Left ventricle myocardium inferior (tissue), 1 donor: ENCODE measurements at regions not wholly inside any gene's neighbourhood (a gene's known extent, or its start where the extent isn't known, plus 50 kb on each side); places are given as distances from the start of the nearest gene placed in this dataset.

Experiments used
- DNase-seq: peaks from one replicate; pipeline ENCODE4 v3.0.0-alpha.2; 2020
- H3K27ac ChIP-seq: fragments of 200-600 bp; replicated peaks from 2 replicates; pipeline ENCODE4 v1.8.0; 2021
- H3K27me3 ChIP-seq: fragments of 200-600 bp; 2 replicates; pipeline ENCODE4 v1.8.0; 2021; ENCODE audit warnings: low read depth
- H3K36me3 ChIP-seq: fragments of 200-600 bp; 2 replicates; pipeline ENCODE4 v1.8.0; 2021
- H3K4me1 ChIP-seq: fragments of 200-600 bp; 2 replicates; pipeline ENCODE4 v1.8.0; 2021
- H3K4me3 ChIP-seq: fragments of 200-600 bp; 2 replicates; pipeline ENCODE4 v1.8.0; 2021; ENCODE audit warnings: mild to moderate bottlenecking, moderate library complexity
- H3K9me3 ChIP-seq: fragments of 200-600 bp; replicated peaks from 2 replicates; pipeline ENCODE4 v1.8.0; 2021
- CTCF ChIP-seq: fragments of 200-600 bp; IDR thresholded peaks from 2 replicates; pipeline ENCODE4 v1.8.0; 2021; ENCODE audit warnings: antibody characterized with exemption, mild to moderate bottlenecking, borderline replicate concordance
- intact Hi-C: fragments of 100-400 bp; cut with micrococcal nuclease; formaldehyde crosslinking; loops from one replicate; pipeline ENCODE4 v1.11.0; 2022
- donor health status: DM: no; HTN: yes; CAD: no; lungs with severe emphysema.

- DNase-seq = no peak
- Histone ChIP-seq H3K27ac (no peak overlapping the region), H3K36me3 (no peaks in the 10 kb centered on the region), H3K27me3 (peaks cover 18% of the 10 kb centered on the region), H3K4me1 (no peaks in the 10 kb centered on the region), H3K9me3 (no peaks in the 10 kb centered on the region), H3K4me3 (no peak overlapping the region)
- intact Hi-C loops = no loop called here
- peak; percentile 68 for TF ChIP-seq CTCF
Observed at GRCh38 chr18:67199993-67200617, 316.4 kb downstream of the DSEL start.

- Histone ChIP-seq H3K36me3 (no peaks in the 10 kb centered on the region), H3K4me3 (no peak overlapping the region), H3K27ac (no peak overlapping the region), H3K4me1 (no peaks in the 10 kb centered on the region), H3K9me3 (no peaks in the 10 kb centered on the region), H3K27me3 (peaks cover 6% of the 10 kb centered on the region)
- intact Hi-C loops = no loop called here
- no peak for TF ChIP-seq CTCF
- DNase-seq = no peak
Observed at GRCh38 chr18:67194886-67195285, 321.6 kb downstream of the DSEL start.

DNA sequence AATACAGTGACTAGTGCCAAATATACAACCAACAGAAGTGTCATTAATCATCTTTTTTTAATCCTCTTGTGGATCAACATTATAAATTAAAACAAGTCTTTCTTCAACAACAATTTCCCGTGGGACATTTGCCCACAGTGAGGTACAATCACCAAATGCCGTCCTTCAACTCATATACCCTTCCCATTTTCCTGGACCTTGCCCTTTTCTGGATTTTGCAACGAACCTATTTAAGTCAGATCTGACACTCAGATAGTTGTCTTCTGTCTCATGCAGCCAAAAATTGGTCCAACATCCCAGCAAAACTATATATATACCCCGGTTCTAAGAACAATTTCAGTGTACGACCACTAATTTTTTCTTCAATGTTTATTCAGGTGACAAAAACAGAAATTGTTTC is 324.0 kb downstream of the DSEL start:
- intact Hi-C loops = no loop called here
- no peak for DNase-seq
- H3K27ac ChIP-seq = no peak overlapping the region
- no peaks in the 10 kb centered on the region for H3K4me1 ChIP-seq
- H3K36me3 ChIP-seq = no peaks in the 10 kb centered on the region
- no peak for TF ChIP-seq CTCF
- peaks cover 4% of the 10 kb centered on the region for H3K27me3 ChIP-seq
- no peaks in the 10 kb centered on the region for H3K9me3 ChIP-seq
- no peak overlapping the region for H3K4me3 ChIP-seq

DNA sequence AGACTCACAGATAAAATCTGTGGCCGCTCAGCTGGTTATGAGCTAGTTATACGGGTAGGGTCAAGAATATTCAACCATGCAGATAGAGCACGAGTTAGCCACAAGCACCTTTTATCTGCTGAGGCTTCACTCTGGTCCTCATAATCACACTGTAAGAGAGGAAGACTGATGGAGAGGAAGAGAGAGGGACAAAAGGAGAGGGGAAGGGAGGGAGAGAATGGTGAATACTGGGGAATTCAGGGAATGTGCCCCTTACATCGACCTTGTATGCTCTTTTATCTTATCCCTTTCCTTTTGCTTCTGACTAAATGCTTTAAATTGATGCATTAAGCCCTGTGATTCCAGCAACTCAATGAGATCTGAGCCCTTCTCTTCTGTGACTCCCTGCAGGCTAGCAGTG is 333.1 kb downstream of the DSEL start:
- Histone ChIP-seq H3K36me3 (no peaks in the 10 kb centered on the region), H3K4me3 (no peak overlapping the region), H3K9me3 (no peaks in the 10 kb centered on the region), H3K27me3 (peaks cover 4% of the 10 kb centered on the region), H3K27ac (no peak overlapping the region), H3K4me1 (no peaks in the 10 kb centered on the region)
- intact Hi-C loops = no loop called here
- no peak for TF ChIP-seq CTCF
- no peak for DNase-seq

DNA sequence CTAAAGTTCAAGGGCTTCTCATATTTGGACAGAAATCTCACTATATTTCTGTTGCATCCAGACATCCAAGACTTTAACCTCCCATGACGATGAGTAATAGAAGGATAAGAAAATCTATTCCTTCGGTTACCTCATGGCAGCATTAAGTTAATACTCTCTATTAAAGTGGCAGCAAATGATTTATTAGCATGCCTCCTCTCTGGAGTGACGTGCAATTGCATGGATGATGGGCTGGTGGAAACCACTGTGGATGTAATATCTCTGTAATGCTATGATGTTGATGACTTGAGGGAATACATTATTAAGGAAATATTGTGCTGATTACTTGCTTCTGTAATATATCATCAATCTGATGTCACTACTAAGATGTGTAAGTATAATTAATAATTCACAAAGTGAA is 336.8 kb downstream of the DSEL start:
- no peaks in the 10 kb centered on the region for H3K9me3 ChIP-seq
- no peaks in the 10 kb centered on the region for H3K4me1 ChIP-seq
- H3K27me3 ChIP-seq = no peaks in the 10 kb centered on the region
- H3K36me3 ChIP-seq = no peaks in the 10 kb centered on the region
- no peak for TF ChIP-seq CTCF
- H3K27ac ChIP-seq = no peak overlapping the region
- intact Hi-C loops = no loop called here
- DNase-seq = no peak
- H3K4me3 ChIP-seq = no peak overlapping the region
